PC-3 (cell line): ENCODE measurements at regions not wholly inside any gene's neighbourhood (a gene's known extent, or its start where the extent isn't known, plus 50 kb on each side); places are given as distances from the start of the nearest gene placed in this dataset.

Source experiments
- EZH2 ChIP-seq: fragments of 300-600 bp; sonication (generic); IDR thresholded peaks from one replicate; pipeline ENCODE4 v1.6.1; 2017; ENCODE audit warnings: antibody characterized with exemption, mild to moderate bottlenecking, low read length; ENCODE audit not compliant: unreplicated experiment
- TF ChIP-seq, protein P1 (sequence below): fragments of 300-600 bp; sonication (generic); conservative IDR thresholded peaks from 2 replicates; pipeline ENCODE4 v1.5.1; 2017; ENCODE audit warnings: antibody characterized with exemption, low read depth, mild to moderate bottlenecking, low read length

DNA sequence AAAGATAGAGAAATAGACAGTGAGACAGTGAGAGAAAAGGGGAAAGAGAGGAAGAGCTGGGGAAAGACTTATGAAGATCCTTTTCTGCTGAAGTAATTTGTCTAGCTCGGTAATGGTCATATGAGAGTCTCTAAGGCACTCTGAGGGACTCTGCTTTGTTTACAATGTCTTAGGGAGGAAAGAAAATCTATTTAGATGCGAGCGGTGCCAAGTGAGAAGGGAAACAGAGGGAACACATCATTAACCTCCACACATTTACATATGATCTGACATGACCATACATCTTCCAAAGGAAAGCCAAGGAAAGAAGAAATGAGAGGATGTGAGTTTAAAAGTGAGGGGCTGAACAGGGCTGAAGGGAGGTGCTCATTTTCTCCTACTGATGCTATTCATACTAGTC, 862.3 kb upstream of the CITED2 start:
- TF ChIP-seq, protein P1, sequence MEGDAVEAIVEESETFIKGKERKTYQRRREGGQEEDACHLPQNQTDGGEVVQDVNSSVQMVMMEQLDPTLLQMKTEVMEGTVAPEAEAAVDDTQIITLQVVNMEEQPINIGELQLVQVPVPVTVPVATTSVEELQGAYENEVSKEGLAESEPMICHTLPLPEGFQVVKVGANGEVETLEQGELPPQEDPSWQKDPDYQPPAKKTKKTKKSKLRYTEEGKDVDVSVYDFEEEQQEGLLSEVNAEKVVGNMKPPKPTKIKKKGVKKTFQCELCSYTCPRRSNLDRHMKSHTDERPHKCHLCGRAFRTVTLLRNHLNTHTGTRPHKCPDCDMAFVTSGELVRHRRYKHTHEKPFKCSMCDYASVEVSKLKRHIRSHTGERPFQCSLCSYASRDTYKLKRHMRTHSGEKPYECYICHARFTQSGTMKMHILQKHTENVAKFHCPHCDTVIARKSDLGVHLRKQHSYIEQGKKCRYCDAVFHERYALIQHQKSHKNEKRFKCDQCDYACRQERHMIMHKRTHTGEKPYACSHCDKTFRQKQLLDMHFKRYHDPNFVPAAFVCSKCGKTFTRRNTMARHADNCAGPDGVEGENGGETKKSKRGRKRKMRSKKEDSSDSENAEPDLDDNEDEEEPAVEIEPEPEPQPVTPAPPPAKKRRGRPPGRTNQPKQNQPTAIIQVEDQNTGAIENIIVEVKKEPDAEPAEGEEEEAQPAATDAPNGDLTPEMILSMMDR: no peak
- no peak for TF ChIP-seq EZH2
